ENCODE measurements at regions not wholly inside any gene's neighbourhood (a gene's known extent, or its start where the extent isn't known, plus 50 kb on each side); places are given as distances from the start of the nearest gene placed in this dataset.

GRCh38 chr1:238201992-238202391 lies 311.3 kb upstream of the ZP4 start:
- no peak overlapping the region for H3K4me3 ChIP-seq (ENCODE audit: low read depth, low read length)
- TF ChIP-seq, protein P1, sequence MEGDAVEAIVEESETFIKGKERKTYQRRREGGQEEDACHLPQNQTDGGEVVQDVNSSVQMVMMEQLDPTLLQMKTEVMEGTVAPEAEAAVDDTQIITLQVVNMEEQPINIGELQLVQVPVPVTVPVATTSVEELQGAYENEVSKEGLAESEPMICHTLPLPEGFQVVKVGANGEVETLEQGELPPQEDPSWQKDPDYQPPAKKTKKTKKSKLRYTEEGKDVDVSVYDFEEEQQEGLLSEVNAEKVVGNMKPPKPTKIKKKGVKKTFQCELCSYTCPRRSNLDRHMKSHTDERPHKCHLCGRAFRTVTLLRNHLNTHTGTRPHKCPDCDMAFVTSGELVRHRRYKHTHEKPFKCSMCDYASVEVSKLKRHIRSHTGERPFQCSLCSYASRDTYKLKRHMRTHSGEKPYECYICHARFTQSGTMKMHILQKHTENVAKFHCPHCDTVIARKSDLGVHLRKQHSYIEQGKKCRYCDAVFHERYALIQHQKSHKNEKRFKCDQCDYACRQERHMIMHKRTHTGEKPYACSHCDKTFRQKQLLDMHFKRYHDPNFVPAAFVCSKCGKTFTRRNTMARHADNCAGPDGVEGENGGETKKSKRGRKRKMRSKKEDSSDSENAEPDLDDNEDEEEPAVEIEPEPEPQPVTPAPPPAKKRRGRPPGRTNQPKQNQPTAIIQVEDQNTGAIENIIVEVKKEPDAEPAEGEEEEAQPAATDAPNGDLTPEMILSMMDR (IDR thresholded peaks at IDR 0.05; ENCODE audit: borderline replicate concordance, insufficient read depth, low read depth, low read length) = no peak

- TF ChIP-seq, protein P1 (IDR thresholded peaks at IDR 0.05; ENCODE audit: borderline replicate concordance, insufficient read depth, low read depth, low read length) = no peak
- no peak overlapping the region for H3K4me3 ChIP-seq (ENCODE audit: low read depth, low read length)
These were observed 308.6 kb upstream of the ZP4 start for GRCh38 chr1:238199325-238199724.

DNA sequence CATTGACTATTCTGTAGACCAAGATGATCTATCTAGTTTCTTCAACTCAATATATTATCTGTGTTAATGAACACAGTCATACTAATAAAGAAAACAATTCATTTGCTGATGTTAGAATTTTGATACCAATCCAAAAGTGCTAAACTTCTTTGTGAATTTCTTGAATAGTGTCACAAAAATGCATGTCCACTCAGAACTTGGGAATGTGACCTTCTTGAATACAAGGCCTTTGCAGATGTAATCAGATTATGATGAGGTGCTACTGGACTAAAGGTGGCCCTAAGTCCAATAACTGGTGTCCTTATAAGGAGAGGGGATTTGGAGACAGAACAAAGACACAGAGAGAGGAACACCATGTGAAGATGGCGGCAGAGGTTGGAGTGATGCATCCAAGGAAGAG lies 305.8 kb upstream of the ZP4 start:
- H3K4me3 ChIP-seq (ENCODE audit: low read depth, low read length) = no peak overlapping the region
- TF ChIP-seq, protein P1 (IDR thresholded peaks at IDR 0.05; ENCODE audit: borderline replicate concordance, insufficient read depth, low read depth, low read length) = no peak

DNA sequence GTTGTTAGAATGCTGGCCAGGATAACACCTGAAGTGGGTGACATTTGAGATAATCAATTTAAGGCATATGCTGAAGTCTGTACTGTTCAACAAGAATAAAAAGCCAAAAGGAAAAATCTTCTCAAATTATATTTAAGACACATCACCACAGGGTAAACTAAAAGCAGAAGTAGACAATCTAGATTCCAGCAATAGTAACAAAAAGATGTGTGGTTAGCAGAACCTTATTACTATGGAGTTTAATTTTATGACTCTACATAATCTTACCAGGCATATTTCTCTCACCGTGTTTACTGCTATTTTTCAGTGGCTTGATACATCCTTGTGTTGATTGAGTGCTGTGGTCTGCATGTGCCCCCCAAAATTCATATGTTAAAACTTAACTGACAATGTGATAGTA lies 300.4 kb upstream of the ZP4 start:
- TF ChIP-seq, protein P1 (IDR thresholded peaks at IDR 0.05; ENCODE audit: borderline replicate concordance, insufficient read depth, low read depth, low read length) = no peak
- no peak overlapping the region for H3K4me3 ChIP-seq (ENCODE audit: low read depth, low read length)

DNA sequence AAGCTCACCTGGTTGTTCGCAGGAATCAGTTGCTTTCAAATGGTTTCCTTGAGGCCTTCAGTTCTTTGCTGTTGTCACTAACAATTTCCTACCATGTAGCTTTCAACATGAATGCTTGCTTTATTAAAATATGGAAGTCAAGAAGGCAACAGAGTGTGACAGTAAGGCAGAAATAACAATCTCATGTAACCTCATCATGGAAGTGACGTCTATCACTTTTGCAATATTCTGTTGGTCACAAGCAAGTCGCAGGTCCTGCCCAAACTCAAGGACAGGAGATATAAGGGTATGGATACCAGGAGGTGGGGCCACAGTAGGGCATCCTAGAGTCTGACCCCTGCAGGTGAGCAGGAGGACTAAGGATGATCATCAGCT lies 296.8 kb upstream of the ZP4 start:
- no peak overlapping the region for H3K4me3 ChIP-seq (ENCODE audit: low read depth, low read length)
- TF ChIP-seq, protein P1 (IDR thresholded peaks at IDR 0.05; ENCODE audit: borderline replicate concordance, insufficient read depth, low read depth, low read length) = no peak

DNA sequence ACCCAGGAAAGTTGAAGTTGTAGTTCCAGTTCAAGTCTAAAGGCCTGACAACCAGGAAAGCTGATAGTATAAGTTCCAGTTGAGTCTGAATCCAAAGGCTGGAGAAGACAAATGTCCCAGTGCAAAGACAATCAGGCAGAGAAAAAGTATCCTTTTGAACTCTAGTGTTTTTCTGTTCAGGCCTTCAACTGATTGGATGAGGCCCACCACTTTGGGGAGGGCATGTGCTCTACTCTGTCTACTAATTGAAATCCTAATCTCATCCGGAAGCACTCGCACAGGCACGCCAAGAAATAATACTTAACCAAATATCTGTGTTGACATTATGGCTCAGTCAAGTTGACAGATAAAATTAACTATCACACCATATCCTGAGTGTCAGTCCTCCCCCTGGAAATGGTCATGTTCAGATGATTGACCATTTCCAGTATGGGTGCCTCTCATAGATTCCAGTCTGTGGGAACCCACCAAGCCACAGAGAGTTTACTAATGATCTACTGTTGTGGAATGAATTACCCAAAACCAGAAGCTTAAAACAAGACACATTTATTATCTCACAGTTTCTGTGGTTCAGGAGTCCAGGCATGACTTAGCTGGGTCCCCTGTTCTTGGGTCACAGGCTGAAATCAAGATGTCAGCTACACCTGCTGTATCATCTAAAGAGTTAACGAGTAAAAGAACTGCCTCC lies 296.3 kb upstream of the ZP4 start:
- TF ChIP-seq, protein P1 (IDR thresholded peaks at IDR 0.05; ENCODE audit: borderline replicate concordance, insufficient read depth, low read depth, low read length) = no peak
- H3K4me3 ChIP-seq (ENCODE audit: low read depth, low read length) = no peak overlapping the region

DNA sequence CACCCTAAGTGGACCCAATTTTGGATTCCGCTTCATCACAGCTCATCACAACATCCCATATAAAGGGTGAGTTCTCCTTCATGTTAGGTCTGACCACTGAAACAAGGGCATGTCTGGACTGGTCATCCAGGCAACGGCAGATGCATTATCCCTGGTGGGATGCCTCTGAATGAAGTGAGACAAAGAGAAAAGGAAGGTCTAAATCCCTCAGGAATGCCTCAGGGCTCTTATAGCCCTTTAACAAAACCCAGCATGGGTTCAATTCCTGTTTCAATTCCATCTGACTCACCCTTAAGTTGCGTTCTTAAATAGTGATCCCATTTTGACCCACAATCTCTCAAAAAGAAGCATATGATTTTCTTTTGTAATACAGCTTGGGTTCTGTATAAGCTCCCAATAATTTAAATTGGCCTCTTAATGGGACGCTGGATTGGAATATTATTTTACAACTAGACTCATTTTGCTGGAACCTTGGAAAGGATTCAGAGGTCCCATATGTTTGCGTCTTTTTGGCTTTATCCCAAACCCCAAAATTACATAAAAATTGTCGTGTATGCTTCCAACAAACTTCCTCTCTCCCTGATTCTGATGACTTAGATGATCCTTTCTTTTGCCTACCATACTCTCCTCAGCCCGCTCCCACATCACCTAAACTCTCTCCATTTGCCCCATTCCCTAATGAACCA lies 287.4 kb upstream of the ZP4 start:
- TF ChIP-seq, protein P1 (IDR thresholded peaks at IDR 0.05; ENCODE audit: borderline replicate concordance, insufficient read depth, low read depth, low read length) = no peak
- no peak overlapping the region for H3K4me3 ChIP-seq (ENCODE audit: low read depth, low read length)

All from GM12875 (cell line).